ENCODE measurements at regions not wholly inside any gene's neighbourhood (a gene's known extent, or its start where the extent isn't known, plus 50 kb on each side); places are given as distances from the start of the nearest gene placed in this dataset.
"Not testable (repeated sequence)": the region's sequence is repeated elsewhere in the genome, so short reads cannot be mapped to it uniquely, and the experiment has no call there.

- H3K36me3 Mint-ChIP-seq (ENCODE audit: low read depth): no peaks in the 10 kb centered on the region
- ChIA-PET POLR2A (no interaction called here), CTCF (interaction anchor here (3.4 kb wide), 1 partner anchor 16 kb away, joined by 14 read pairs; no protein-coding TSS in a partner anchor)
- no peak for ATAC-seq
- H3K27me3 Mint-ChIP-seq (ENCODE audit: low read depth): no peaks in the 10 kb centered on the region
- H3K4me3 Mint-ChIP-seq: no peak overlapping the region
- no peak overlapping the region for H3K27ac Mint-ChIP-seq
- no peak for DNase-seq
- H3K4me1 Mint-ChIP-seq (ENCODE audit: low read depth): peaks cover 2% of the 10 kb centered on the region
- no peaks in the 10 kb centered on the region for H3K9me3 Mint-ChIP-seq (ENCODE audit: insufficient read depth)
These were observed 74.6 kb upstream of the EEA1 start for GRCh38 chr12:93003531-93004239.

GRCh38 chr12:93005928-93006392, 76.9 kb upstream of the EEA1 start:
- Mint-ChIP-seq H3K9me3 (ENCODE audit: insufficient read depth) (no peaks in the 10 kb centered on the region), H3K4me3 (no peak overlapping the region), H3K27me3 (ENCODE audit: low read depth) (no peaks in the 10 kb centered on the region), H3K27ac (no peak overlapping the region), H3K4me1 (ENCODE audit: low read depth) (peaks cover 2% of the 10 kb centered on the region), H3K36me3 (ENCODE audit: low read depth) (no peaks in the 10 kb centered on the region)
- DNase-seq (no peak), ATAC-seq (no peak)
- CTCF ChIA-PET: interaction anchor here (1.7 to 3.4 kb wide), 2 partner anchors 19 to 93 kb away, joined by 4 to 14 read pairs; no protein-coding TSS in a partner anchor
- POLR2A ChIA-PET: no interaction called here

- ATAC-seq (no peak), DNase-seq (no peak)
- Mint-ChIP-seq H3K9me3 (ENCODE audit: insufficient read depth) (no peaks in the 10 kb centered on the region), H3K4me3 (no peak overlapping the region), H3K4me1 (ENCODE audit: low read depth) (peaks cover 2% of the 10 kb centered on the region), H3K36me3 (ENCODE audit: low read depth) (no peaks in the 10 kb centered on the region), H3K27me3 (ENCODE audit: low read depth) (no peaks in the 10 kb centered on the region), H3K27ac (no peak overlapping the region)
- POLR2A ChIA-PET: no interaction called here
- CTCF ChIA-PET: interaction anchor here (1.7 to 3.5 kb wide), 2 partner anchors 19 to 92 kb away, joined by 4 to 22 read pairs; no protein-coding TSS in a partner anchor
These were observed 77.5 kb upstream of the EEA1 start for GRCh38 chr12:93006471-93007208.

DNA sequence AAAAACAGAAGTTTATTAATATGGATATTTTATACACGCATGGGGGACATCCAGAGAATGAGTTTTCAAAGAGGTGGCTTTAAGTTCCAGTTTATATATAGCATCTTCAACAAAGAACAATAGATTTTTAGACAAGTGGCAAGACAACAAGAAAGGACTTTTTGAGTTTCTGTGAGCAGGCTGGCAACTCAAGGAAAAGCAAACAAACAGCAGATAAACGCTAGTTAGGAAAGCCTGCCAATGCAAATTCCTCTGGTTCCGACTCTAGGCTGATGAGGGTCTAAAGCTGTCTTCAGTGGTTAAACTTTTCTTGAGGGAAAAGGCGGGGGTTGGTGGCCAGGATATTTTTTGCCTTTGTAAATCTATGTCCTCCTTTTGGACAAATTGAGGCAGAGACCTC, 78.4 kb upstream of the EEA1 start:
- Mint-ChIP-seq H3K36me3 (ENCODE audit: low read depth) (no peaks in the 10 kb centered on the region), H3K4me3 (no peak overlapping the region), H3K9me3 (ENCODE audit: insufficient read depth) (no peaks in the 10 kb centered on the region), H3K27ac (no peak overlapping the region), H3K4me1 (ENCODE audit: low read depth) (peaks cover 2% of the 10 kb centered on the region), H3K27me3 (ENCODE audit: low read depth) (no peaks in the 10 kb centered on the region)
- no peak for DNase-seq
- POLR2A ChIA-PET: no interaction called here
- no peak for ATAC-seq
- CTCF ChIA-PET: interaction anchor here (2.2 to 3.5 kb wide), 2 partner anchors 20 to 413 kb away, joined by 9 to 22 read pairs; no protein-coding TSS in a partner anchor

DNA sequence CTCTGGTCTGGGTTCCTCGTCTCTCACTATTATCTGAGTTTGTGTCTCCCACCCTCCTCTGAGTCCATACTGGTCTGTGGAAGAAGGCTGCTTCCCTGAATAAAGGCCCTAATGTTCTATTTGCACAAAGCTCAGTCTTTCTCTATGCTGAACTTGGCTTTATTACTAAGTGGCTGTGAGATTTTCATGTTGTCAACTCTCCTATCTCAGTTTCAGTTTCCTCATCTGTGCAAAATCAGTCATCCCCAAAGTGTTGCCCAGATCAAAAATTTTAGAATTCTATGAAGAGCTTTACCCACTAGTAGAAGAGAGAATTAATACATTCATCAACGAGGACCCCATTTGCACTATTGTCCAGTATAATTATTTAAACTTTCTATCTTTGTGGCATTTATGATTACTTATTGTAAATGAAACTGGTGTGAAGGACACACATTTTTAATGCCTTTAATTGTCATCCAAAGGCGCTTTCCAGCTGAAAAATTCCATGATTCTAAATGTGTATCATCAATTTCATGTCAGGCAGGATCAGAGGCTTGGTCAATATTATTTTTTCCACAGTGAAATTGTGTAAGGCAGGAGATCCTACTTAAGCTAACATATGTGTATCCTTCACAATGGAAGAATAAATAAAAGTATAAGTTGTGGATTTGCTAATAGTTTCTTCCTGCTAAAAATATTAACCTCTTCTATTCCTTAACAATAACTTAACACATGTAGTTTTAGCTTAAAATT, 79.1 kb upstream of the EEA1 start:
- CTCF ChIA-PET: interaction anchor here (1.3 to 3.5 kb wide), 5 partner anchors 10 to 412 kb away, joined by 3 to 22 read pairs (median 3); no protein-coding TSS in a partner anchor
- Mint-ChIP-seq H3K4me3 (no peak overlapping the region), H3K36me3 (ENCODE audit: low read depth) (no peaks in the 10 kb centered on the region), H3K4me1 (ENCODE audit: low read depth) (peaks cover 2% of the 10 kb centered on the region), H3K27ac (no peak overlapping the region), H3K27me3 (ENCODE audit: low read depth) (no peaks in the 10 kb centered on the region), H3K9me3 (ENCODE audit: insufficient read depth) (no peaks in the 10 kb centered on the region)
- ATAC-seq (no peak), DNase-seq (no peak)
- POLR2A ChIA-PET: no interaction called here

- CTCF ChIA-PET: interaction anchor here (1.3 to 3.5 kb wide), 5 partner anchors 10 to 411 kb away, joined by 3 to 22 read pairs (median 3); no protein-coding TSS in a partner anchor
- H3K4me1 Mint-ChIP-seq (ENCODE audit: low read depth); H3K27ac Mint-ChIP-seq; H3K9me3 Mint-ChIP-seq (ENCODE audit: insufficient read depth); DNase-seq; H3K4me3 Mint-ChIP-seq; H3K36me3 Mint-ChIP-seq (ENCODE audit: low read depth); H3K27me3 Mint-ChIP-seq (ENCODE audit: low read depth); POLR2A ChIA-PET; ATAC-seq: not testable (repeated sequence)
These were observed 79.8 kb upstream of the EEA1 start for GRCh38 chr12:93008880-93009279.

- POLR2A ChIA-PET: no interaction called here
- Mint-ChIP-seq H3K27ac (no peak overlapping the region), H3K9me3 (ENCODE audit: insufficient read depth) (no peaks in the 10 kb centered on the region)
These were observed 80.4 kb upstream of the EEA1 start for GRCh38 chr12:93009533-93009932.

DNA sequence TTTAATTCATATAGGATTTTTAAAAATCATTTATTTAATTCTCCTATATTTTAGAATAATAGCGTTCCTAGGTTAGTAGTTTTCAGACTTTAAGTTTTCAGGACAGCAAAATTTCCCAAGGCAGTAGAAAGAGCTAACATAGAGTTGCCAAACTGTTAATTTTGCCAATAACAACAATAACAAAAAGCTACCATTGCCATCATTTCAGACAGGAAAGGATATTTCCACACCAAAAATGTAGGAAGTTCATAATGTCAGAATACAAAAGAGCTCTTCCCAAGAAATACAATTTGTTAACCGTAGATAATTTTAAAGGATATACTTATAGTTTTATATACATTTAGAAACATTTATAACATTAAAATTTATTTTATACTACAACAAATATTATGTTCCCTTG, 81.4 kb upstream of the EEA1 start:
- Mint-ChIP-seq H3K27me3 (ENCODE audit: low read depth) (no peaks in the 10 kb centered on the region), H3K4me3 (no peak overlapping the region), H3K9me3 (ENCODE audit: insufficient read depth) (no peaks in the 10 kb centered on the region), H3K27ac (no peak overlapping the region), H3K4me1 (ENCODE audit: low read depth) (peaks cover 2% of the 10 kb centered on the region), H3K36me3 (ENCODE audit: low read depth) (no peaks in the 10 kb centered on the region)
- no peak for DNase-seq
- CTCF ChIA-PET: interaction anchor here (0.7 to 3.9 kb wide), 2 partner anchors 23 to 387 kb away, joined by 3 to 16 read pairs; no protein-coding TSS in a partner anchor
- ATAC-seq: no peak
- POLR2A ChIA-PET: no interaction called here

More at GRCh38 chr12:93009533-93009932, 80.4 kb upstream of the EEA1 start:
- no peaks in the 10 kb centered on the region for H3K36me3 Mint-ChIP-seq (ENCODE audit: low read depth)
- H3K27me3 Mint-ChIP-seq (ENCODE audit: low read depth): no peaks in the 10 kb centered on the region
- CTCF ChIA-PET: interaction anchor here (1.5 to 3.5 kb wide), 4 partner anchors 11 to 411 kb away, joined by 3 to 22 read pairs (median 6); no protein-coding TSS in a partner anchor
- H3K4me1 Mint-ChIP-seq (ENCODE audit: low read depth): peaks cover 2% of the 10 kb centered on the region
- H3K4me3 Mint-ChIP-seq: no peak overlapping the region
- ATAC-seq (no peak), DNase-seq (no peak)

DNA sequence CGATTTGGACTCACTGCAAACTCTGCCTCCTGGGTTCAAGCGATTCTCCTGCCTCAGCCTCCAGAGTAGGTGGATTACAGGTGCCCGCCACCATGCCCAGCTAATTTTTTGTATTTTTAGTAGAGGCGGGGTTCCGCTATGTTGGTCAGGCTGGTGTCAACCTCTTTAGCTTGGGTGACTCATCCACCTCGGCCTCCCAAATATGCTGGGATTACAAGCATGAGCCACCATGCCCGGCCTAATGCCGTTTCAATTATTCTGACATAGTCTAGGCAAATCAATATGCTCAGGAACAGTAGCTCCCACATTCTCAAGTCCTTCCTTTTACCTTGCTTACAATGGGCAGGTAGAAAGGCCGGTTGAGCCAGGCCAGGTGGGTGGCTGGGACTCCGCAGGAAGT, 82.0 kb upstream of the EEA1 start:
- H3K36me3 Mint-ChIP-seq (ENCODE audit: low read depth): no peaks in the 10 kb centered on the region
- H3K4me1 Mint-ChIP-seq (ENCODE audit: low read depth): peaks cover 2% of the 10 kb centered on the region
- no peak overlapping the region for H3K27ac Mint-ChIP-seq
- no peak for DNase-seq
- CTCF ChIA-PET: interaction anchor here (0.7 to 3.9 kb wide), 2 partner anchors 24 to 386 kb away, joined by 3 to 16 read pairs; no protein-coding TSS in a partner anchor
- H3K4me3 Mint-ChIP-seq: no peak overlapping the region
- no peaks in the 10 kb centered on the region for H3K9me3 Mint-ChIP-seq (ENCODE audit: insufficient read depth)
- ATAC-seq: no peak
- no peaks in the 10 kb centered on the region for H3K27me3 Mint-ChIP-seq (ENCODE audit: low read depth)
- POLR2A ChIA-PET: no interaction called here

DNA sequence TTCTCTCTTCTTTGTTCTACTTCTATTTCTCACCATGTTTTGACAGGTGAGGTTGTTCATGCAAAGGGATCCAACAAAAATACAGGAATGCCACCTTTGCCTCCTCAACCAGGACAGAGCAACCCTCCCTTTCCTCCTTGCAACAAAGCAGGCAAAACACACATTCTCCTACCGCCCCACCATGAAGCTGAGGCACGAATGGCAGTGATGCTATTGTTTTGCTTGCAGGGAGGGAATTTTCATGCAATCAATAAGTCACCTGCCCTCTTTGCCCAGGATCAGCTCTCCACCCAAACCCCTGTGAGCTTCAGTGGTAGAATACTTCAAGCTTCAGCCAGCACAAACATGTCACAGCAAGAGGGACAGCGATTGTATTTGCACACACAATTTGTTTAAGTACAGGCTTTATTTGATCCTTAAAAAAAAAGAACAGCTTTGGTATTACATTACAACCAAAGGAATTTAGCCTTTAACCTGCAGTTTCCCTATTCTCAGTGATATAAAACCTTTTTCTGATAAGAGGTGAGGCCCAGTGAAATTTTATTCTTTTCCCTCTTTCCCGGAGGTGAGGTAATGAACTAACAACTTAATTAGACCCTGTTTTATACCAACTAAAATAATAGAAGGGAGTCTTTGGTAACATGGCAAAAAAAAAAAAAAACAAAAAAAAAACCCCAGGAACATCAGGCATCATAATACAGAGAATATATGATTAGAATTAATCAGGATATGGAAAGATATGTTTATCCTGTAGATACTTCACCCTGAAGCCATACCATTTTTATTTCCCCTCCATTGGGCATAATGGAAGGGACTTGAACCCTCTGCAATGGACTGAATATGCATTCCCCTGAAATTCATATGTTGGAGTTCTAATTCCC, 87.0 kb upstream of the EEA1 start:
- no peak for ATAC-seq
- Mint-ChIP-seq H3K36me3 (ENCODE audit: low read depth) (no peaks in the 10 kb centered on the region), H3K4me1 (ENCODE audit: low read depth) (no peaks in the 10 kb centered on the region), H3K4me3 (no peak overlapping the region), H3K27ac (no peak overlapping the region), H3K27me3 (ENCODE audit: low read depth) (no peaks in the 10 kb centered on the region), H3K9me3 (ENCODE audit: insufficient read depth) (no peaks in the 10 kb centered on the region)
- DNase-seq: no peak
- CTCF ChIA-PET: interaction anchor here (1.4 to 2.0 kb wide), 2 partner anchors 24 to 29 kb away, joined by 3 to 7 read pairs; no protein-coding TSS in a partner anchor
- POLR2A ChIA-PET: no interaction called here
